Hematopoietic multipotent progenitor cell treated with erythropoietin and hydrocortisone succinate and interleukin-3 and kit ligand, for 8 days (in vitro differentiated cells): ENCODE measurements at regions not wholly inside any gene's neighbourhood (a gene's known extent, or its start where the extent isn't known, plus 50 kb on each side); places are given as distances from the start of the nearest gene placed in this dataset.
"Not testable (repeated sequence)": the region's sequence is repeated elsewhere in the genome, so short reads cannot be mapped to it uniquely, and the experiment has no call there.

Source experiments
- DNase-seq: peaks from one replicate; pipeline ENCODE4 v3.0.0-alpha.2; 2015

DNA sequence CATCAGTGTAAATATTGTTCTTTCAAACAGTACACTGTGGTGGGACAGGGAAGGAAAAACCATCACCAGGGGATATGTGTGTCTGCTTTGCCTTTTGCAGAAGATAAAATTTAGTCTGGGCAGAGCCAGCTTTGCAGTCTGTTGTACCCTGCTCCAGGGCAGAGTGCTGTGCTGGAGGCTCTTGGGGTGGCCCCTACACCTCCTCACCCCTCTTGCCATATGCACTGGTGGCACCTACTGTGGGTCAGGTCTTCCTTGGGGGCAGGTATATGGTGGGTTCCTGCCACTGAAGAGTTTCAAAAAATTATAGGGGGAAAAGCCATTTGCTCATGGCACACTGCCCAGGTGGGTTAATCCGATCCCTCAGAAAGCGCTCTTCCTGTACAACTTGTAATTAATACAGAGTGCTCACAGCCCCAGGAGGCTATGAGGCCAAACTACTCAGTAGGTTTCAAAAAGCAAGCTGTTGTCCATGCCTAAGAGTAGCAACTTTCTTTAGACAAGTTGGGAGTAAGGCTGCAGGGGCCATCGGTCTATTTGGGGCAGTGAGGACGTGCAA is 112.7 kb upstream of the BMPER start:
- no peak for DNase-seq

DNA sequence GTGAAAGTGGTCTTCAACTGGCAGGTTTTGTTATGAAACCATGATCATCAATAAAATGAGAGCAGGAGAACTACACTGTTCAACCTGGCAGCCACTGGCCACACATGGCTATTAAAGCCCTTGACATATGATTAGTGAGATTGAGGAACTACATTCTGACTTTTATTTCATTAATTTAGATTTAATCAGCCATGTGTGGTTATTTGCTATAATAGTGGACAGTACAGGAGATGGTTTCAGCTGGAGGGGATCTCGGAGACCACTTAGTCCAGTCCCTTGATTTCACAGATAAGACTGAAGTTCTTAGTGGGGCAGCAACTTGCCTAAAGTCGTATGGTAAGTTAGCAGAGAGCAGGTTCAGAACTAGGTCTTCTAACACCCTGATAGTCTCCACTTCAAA is 111.7 kb upstream of the BMPER start:
- DNase-seq, result no peak

GRCh38 chr7:33794419-33794818 is 110.9 kb upstream of the BMPER start:
- no peak for DNase-seq

- no peak for DNase-seq
Measured at GRCh38 chr7:33794959-33795358, 110.4 kb upstream of the BMPER start.

DNA sequence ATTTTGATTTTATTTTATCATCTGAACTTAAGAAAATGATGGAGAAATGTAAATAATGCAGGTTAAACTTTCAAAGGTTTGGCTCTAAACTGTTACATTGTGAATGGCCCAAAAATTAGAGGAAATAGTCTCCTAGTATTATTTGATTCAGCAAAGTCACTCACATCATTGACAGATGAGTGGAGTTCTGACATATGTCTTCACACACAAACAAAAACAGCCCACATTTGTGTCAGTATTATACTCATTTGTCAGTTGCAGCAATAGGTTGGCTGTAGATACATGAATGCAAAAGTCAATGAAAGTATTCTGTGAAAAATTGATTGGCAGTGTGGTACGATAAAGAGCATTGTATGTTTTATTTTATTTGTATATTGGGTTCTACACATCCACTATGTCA is 108.8 kb upstream of the BMPER start:
- DNase-seq, result no peak

DNA sequence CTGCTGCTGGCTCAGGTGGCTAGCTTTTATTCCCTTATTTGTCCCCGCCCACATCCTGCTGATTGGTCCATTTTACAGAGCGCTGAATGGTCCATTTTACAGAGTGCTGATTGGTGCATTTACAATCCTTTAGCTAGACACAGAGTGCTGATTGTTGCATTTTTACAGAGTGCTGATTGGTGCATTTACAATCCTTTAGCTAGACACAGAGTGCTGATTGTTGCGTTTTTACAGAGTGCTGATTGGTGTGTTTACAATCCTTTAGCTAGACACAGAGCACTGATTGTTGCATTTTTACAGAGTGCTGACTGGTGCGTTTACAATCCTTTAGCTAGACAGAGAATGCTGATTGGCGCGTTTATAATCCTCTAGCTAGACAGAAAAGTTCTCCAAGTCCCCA is 107.8 kb upstream of the BMPER start:
- not testable (repeated sequence) for DNase-seq

DNA sequence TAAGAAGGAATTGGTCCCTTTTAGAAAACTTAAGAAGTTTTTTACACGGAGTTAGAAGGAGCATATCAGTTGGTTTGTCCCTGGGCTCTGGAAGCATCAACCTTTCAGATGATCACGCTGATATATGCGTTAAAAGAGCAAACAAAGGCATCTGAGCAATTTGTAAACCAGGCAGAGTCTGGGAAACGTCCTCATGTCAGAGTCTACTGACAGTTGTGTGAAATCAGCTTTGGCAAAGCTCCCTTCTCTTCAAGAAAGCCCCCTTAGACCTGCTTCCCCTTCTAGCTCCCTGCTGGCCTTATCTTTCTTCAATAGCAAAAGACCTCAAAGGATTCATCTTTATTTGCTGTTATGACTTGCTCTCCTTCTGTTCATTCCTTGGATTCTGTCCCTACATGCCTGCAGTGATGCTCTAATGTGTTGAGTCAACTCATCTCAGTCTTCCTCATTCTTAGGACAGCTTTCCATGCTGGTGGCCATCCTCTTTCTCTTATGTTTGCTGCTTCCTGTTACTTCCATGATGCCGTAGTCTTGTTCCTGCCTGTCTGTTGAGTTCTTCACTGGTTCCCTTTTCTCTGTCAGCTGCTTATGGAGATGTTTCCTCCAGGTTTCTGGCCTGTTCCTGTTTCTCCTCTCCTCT is 106.5 kb upstream of the BMPER start:
- DNase-seq, result no peak

DNA sequence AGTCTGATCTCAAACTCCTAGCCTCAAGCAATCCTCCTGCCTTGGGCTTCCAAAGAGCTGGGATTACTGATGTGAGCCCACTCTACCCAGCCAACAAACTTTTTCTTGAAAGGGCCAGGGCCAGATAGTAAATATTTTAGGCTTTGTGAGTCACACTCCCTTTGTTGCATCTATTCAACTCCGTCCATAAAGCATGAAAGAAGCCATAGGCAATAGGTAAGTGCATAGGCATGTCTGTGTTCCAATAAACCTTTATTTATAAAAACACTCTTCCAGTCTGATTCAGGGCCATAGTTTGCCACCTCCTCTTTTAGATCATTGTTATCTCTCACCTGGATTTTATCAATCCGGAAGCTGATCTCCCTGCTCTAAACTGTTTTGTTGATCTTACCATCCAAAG is 105.6 kb upstream of the BMPER start:
- DNase-seq, result no peak

- no peak for DNase-seq
Measured at GRCh38 chr7:33802600-33802999, 102.7 kb upstream of the BMPER start.

- no peak for DNase-seq
Measured at GRCh38 chr7:33804140-33804660, 101.1 kb upstream of the BMPER start.

DNA sequence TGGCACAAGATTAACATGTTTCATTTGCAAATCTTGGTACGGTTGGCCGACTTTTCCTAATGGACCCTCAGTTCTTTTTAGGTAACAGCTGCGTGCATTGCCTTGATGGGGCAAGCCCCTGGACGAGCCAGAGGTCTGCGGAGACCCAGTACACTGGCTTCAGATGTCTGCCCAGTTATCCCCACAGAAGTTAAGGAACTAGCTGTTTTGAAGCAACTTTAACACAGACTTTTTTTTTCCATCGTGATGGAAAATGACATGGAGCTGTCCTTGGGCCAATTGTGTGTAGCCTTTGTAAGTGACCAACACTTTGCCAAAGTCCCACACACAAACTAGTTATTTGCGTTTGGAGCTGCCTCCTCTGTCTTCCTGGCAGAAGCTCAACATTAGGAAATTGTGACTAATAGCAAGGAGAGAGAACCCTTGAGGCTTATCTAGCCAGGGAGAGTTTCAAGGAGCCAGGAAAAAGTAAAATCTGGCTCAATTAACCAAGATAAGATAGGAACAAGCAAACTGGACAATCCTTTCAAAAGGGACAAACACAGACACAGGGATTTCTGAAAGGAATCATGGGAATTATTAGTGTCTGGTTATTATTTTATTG is 99.6 kb upstream of the BMPER start:
- DNase-seq, result no peak

DNA sequence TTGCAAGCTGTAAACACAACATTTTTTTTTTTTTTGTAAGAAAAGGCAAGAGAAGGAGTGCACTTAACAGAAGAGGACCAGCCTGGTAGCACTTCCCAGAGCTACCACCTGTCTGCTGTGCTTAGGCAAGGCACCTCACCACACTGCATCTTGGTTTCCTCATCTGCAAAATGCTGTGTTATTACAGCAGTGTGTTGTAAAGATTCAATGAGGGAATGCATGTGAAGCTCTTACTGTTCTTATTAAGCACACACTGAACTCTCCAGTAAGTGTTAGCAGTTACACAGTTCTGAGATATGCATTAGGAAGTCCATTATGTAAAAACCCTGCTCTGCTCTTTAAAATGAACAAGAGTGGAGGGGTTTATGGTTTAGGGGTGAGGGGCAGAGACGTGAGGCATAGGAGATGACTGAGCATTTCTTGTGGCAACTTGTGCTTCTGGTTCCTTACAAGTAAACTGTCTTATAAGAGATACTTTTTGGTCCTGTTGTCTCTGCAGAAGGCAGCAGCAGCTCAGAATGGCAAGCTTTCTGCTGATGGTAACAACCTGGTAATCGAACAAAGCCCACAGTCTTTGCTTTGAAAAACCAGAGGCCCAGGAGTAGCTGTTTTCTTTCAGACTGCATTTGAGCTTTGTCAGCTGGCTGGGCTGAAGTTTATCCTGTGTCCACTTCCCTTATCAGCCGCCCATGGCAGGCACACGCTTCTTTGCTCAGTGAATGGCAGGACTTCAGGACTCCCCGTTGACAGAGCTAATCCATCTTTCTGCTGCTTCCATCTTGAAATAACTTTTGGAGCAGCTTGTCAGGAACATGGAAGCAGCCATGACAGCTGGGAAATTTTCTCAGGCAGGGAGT is 98.8 kb upstream of the BMPER start:
- DNase-seq, result no peak

GRCh38 chr7:33807155-33807530 is 98.2 kb upstream of the BMPER start:
- no peak for DNase-seq

- no peak for DNase-seq
Measured at GRCh38 chr7:33807779-33808482, 97.4 kb upstream of the BMPER start.

DNA sequence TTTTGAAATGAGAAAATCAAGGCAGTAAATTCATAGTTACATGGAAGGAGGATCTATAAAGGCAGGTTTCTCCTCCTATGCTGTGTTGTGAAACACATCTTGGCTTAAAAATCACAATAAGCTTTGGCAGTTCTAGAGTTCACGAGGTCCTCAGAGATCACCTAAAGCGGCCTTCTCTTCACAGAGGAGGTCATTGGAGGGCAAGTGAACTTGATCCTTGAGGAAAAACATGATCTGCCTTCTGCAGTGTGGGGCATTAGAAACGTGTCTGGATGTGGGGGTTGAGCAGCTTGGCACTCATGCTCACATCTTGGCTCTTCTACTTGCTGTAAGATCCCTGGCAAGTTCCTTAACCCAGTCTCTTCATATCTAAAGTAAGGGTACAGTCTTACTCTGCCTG is 96.1 kb upstream of the BMPER start:
- no peak for DNase-seq

DNA sequence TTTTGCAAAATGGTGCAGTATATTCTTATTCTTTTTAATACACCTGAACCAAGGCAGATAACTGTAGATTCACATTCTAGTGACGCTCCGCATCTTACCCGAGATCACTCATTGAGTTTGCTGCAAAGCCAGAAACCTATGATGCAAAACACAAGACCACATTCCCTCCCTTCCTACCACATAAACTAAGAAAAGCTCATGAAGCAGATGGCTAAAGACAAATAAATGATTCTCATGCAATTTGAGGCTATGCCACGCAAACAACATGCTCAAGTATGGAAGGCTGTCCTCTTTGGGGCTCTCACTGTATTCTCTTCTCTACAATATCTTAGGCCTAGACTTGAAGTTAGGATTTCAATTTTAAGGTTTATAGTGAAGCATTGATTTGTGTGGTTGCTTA is 95.0 kb upstream of the BMPER start:
- DNase-seq, result no peak

DNA sequence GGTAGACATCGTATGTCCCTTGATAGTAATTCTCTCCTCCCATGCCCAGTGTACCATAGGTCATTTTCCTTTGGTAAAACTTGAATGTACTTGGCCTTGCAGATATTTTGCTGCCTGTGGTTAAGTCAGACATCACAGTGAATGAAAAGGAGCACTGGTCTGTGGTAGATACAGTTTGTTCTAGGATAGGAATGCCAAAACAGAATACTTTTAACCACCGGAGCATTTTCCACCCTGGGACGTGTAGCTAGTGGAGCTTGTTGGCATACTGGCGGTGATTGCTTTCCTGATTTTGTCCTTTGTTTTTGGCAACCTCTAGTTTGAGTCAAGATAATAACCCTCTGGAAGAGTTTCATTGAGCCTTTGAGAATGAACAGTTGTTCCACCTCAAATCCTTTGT is 92.0 kb upstream of the BMPER start:
- no peak for DNase-seq

GRCh38 chr7:33814400-33814799 is 90.9 kb upstream of the BMPER start:
- no peak for DNase-seq

GRCh38 chr7:33814936-33815335 is 90.4 kb upstream of the BMPER start:
- DNase-seq, result no peak

- no peak for DNase-seq
Measured at GRCh38 chr7:33815336-33815735, 90.0 kb upstream of the BMPER start.

GRCh38 chr7:33816106-33816505 is 89.2 kb upstream of the BMPER start:
- no peak for DNase-seq

GRCh38 chr7:33819658-33820057 is 85.7 kb upstream of the BMPER start:
- DNase-seq, result no peak

- DNase-seq, result no peak
Measured at GRCh38 chr7:33820206-33820605, 85.1 kb upstream of the BMPER start.
